ENCODE measurements at regions not wholly inside any gene's neighbourhood (a gene's known extent, or its start where the extent isn't known, plus 50 kb on each side); places are given as distances from the start of the nearest gene placed in this dataset.

DNA sequence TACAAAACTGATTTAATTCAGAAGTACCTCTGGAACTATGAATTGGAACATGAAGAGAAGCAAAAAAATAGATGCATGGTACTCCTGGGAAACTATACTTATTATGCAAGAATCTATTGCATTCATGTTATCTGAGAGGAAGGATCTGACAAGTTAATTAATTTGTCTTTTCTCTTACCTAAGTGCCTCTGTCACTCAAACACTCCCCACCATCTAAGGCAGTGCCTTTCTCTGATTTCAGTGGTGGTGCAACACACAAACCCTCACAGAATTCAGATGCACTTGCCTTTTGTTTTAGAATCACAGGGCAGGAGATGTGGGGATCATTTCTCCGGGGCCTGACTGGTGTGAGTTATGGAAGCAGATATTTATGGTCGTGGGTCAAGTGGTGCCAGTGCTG lies 52.5 kb upstream of the C9orf72 start:
- no peak overlapping the region for H3K27ac ChIP-seq
- intact Hi-C loops (cut with DNase I), result no loop called here
- DNase-seq (ENCODE audit: low spot score), result no peak
- no peaks in the 10 kb centered on the region for H3K27me3 ChIP-seq (replicated peaks; ENCODE audit: insufficient read depth)
- H3K4me3 ChIP-seq, result no peak overlapping the region
- no peaks in the 10 kb centered on the region for H3K4me1 ChIP-seq (replicated peaks)
- TF ChIP-seq POLR2A (IDR thresholded peaks at IDR 0.05) (no peak), POLR2AphosphoS5 (IDR thresholded peaks at IDR 0.05) (no peak)
- TF ChIP-seq, protein P1, sequence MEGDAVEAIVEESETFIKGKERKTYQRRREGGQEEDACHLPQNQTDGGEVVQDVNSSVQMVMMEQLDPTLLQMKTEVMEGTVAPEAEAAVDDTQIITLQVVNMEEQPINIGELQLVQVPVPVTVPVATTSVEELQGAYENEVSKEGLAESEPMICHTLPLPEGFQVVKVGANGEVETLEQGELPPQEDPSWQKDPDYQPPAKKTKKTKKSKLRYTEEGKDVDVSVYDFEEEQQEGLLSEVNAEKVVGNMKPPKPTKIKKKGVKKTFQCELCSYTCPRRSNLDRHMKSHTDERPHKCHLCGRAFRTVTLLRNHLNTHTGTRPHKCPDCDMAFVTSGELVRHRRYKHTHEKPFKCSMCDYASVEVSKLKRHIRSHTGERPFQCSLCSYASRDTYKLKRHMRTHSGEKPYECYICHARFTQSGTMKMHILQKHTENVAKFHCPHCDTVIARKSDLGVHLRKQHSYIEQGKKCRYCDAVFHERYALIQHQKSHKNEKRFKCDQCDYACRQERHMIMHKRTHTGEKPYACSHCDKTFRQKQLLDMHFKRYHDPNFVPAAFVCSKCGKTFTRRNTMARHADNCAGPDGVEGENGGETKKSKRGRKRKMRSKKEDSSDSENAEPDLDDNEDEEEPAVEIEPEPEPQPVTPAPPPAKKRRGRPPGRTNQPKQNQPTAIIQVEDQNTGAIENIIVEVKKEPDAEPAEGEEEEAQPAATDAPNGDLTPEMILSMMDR (IDR thresholded peaks at IDR 0.05), result no peak
- no peaks in the 10 kb centered on the region for H3K9me3 ChIP-seq
- H3K36me3 ChIP-seq, result no peaks in the 10 kb centered on the region
- 46% methylated on average over 2 of the region's 2 CpGs for WGBS

DNA sequence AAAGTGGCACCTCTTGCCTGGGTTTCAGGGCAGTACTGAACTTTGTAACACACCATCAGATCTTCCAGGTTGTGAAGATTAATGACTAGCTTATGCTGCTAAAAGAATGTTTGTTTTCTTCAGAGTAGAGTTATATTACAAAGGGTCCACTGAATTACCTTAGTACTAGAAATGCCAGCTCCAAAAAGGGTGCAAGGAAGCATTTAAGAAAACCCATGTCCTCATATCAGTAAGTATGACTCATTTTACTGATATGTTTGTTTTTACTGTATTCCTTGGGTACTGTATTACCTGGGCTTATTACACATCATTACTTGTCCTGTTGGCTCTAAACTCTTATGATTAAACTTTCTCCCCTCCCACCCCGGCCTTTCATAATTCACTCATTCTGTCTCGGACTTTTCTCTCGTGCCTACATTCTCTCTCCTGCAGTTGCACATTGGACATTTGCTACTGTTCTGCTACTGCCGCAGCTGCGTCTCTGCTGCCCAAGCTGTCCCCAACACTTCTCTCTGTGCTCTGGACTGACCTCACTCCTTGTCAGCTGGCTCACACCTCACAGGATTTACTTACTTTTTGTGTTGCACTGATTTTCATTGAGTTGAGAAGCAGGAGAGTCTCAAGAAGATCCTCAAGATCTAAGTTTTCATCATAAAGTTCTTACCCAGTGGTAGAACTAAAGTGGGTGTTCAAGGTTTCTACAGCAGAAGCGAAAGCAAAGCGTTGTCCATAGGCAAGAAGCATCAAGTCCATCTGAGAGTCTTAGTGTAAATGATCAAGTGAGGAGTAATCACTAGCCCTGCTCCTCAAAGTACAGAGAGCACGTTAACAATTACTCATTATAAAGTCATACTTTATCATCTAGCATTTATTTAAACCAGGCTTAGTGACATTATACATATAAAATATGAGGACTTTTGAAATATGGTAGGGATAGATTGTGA lies 53.2 kb upstream of the C9orf72 start:
- intact Hi-C loops (cut with DNase I), result no loop called here

DNA sequence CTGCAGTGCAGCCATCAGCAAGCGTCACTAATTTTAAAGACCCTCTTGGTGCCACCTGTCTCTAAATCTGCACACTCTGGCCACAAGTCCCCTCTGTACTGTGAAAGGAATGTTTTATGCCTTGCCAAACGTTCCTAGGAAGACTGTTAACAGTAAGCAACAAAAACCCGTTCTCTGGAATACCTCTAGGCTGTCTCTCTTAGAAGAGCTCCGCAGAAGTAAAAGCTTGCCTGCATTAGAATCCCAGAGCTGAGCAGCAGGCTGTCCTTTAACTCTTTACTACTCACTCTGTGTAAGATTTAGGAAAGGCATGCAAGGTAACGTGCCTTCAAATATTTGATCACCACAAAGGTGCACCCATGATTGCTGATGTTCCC lies 53.9 kb upstream of the C9orf72 start:
- intact Hi-C loops (cut with DNase I), result no loop called here
- DNase-seq (ENCODE audit: low spot score), result no peak
- H3K27ac ChIP-seq, result no peak overlapping the region

More for the DNA sequence above, 53.2 kb upstream of the C9orf72 start:
- H3K4me1 ChIP-seq (replicated peaks), result no peaks in the 10 kb centered on the region
- DNase-seq (ENCODE audit: low spot score), result no peak
- H3K27ac ChIP-seq, result no peak overlapping the region
- TF ChIP-seq POLR2A (IDR thresholded peaks at IDR 0.05) (no peak), POLR2AphosphoS5 (IDR thresholded peaks at IDR 0.05) (no peak)
- H3K9me3 ChIP-seq, result no peaks in the 10 kb centered on the region
- WGBS, result 72% methylated on average over 8 of the region's 8 CpGs
- H3K27me3 ChIP-seq (replicated peaks; ENCODE audit: insufficient read depth), result no peaks in the 10 kb centered on the region
- H3K4me3 ChIP-seq, result no peak overlapping the region
- no peaks in the 10 kb centered on the region for H3K36me3 ChIP-seq

DNA sequence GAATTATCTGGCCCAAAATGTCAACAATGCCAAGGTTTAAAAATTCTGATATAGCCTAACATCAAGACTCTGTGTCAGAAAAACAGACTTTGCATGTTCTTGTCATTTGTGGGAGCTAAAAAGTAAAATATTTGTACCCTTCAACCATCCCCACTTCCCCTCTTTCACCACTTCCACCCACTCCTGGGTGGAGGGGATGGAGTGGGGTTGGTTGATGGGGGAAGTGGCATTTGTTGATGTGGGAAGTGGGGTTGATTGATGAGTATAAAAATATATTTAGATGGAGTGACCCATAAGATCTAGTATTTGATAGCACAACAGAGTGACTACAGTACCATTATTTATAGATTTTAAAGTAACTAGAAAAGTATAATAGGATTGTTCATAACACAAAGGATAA lies 55.0 kb upstream of the C9orf72 start:
- no peak for DNase-seq (ENCODE audit: low spot score)
- Histone ChIP-seq H3K4me3 (no peak overlapping the region), H3K4me1 (replicated peaks) (no peaks in the 10 kb centered on the region), H3K9me3 (no peaks in the 10 kb centered on the region), H3K36me3 (no peaks in the 10 kb centered on the region), H3K27ac (no peak overlapping the region), H3K27me3 (replicated peaks; ENCODE audit: insufficient read depth) (no peaks in the 10 kb centered on the region)
- TF ChIP-seq, protein P1 (IDR thresholded peaks at IDR 0.05), result no peak
- no peak for TF ChIP-seq POLR2AphosphoS5 (IDR thresholded peaks at IDR 0.05)
- intact Hi-C loops (cut with DNase I), result no loop called here

More for the DNA sequence above, 53.9 kb upstream of the C9orf72 start:
- H3K4me1 ChIP-seq (replicated peaks), result no peaks in the 10 kb centered on the region
- H3K4me3 ChIP-seq, result no peak overlapping the region
- H3K36me3 ChIP-seq, result no peaks in the 10 kb centered on the region
- WGBS, result 24% methylated on average over 5 of the region's 5 CpGs
- TF ChIP-seq POLR2AphosphoS5 (IDR thresholded peaks at IDR 0.05) (no peak), POLR2A (IDR thresholded peaks at IDR 0.05) (no peak)
- TF ChIP-seq, protein P1 (IDR thresholded peaks at IDR 0.05), result no peak
- H3K27me3 ChIP-seq (replicated peaks; ENCODE audit: insufficient read depth), result no peaks in the 10 kb centered on the region
- H3K9me3 ChIP-seq, result no peaks in the 10 kb centered on the region

DNA sequence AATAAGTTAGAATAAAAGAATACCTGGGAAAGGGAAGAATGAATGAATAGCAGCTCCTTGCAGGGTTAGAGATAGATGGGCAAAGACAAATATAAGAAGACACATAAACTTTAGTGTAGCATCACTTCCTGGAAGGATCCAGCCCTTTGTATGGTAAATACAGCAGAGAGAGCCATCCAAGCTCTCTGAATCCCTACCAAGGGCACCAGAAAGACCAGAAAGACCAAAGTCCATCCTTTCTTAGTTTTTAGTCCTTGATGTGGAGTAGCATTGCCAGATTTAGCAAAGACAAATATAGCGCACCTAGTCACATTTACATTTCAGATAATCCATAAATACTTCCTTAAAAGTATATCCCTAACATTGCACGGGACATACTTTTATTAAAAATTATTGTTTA lies 56.1 kb upstream of the C9orf72 start:
- TF ChIP-seq POLR2AphosphoS5 (IDR thresholded peaks at IDR 0.05), result no peak
- TF ChIP-seq, protein P1 (IDR thresholded peaks at IDR 0.05), result no peak
- TF ChIP-seq POLR2A (IDR thresholded peaks at IDR 0.05), result no peak
- H3K27ac ChIP-seq, result no peak overlapping the region
- 94% methylated on average over 2 of the region's 2 CpGs for WGBS
- H3K27me3 ChIP-seq (replicated peaks; ENCODE audit: insufficient read depth), result no peaks in the 10 kb centered on the region
- no peaks in the 10 kb centered on the region for H3K9me3 ChIP-seq
- no peaks in the 10 kb centered on the region for H3K4me1 ChIP-seq (replicated peaks)
- H3K4me3 ChIP-seq, result no peak overlapping the region
- no peak for DNase-seq (ENCODE audit: low spot score)
- intact Hi-C loops (cut with DNase I), result no loop called here
- H3K36me3 ChIP-seq, result no peaks in the 10 kb centered on the region

Measured in prostate gland (tissue), 2 donors.